HG03103 (cell line): ENCODE measurements at regions not wholly inside any gene's neighbourhood (a gene's known extent, or its start where the extent isn't known, plus 50 kb on each side); places are given as distances from the start of the nearest gene placed in this dataset.

Experiments used
- ATAC-seq: cut with Tn5 transposase; IDR thresholded peaks from one replicate; pipeline ENCODE4 v1.9.1; 2021; ENCODE audit warnings: low read depth; ENCODE audit not compliant: unreplicated experiment

GRCh38 chr21:15559660-15560059 is 170.1 kb upstream of the USP25 start:
- no peak for ATAC-seq

DNA sequence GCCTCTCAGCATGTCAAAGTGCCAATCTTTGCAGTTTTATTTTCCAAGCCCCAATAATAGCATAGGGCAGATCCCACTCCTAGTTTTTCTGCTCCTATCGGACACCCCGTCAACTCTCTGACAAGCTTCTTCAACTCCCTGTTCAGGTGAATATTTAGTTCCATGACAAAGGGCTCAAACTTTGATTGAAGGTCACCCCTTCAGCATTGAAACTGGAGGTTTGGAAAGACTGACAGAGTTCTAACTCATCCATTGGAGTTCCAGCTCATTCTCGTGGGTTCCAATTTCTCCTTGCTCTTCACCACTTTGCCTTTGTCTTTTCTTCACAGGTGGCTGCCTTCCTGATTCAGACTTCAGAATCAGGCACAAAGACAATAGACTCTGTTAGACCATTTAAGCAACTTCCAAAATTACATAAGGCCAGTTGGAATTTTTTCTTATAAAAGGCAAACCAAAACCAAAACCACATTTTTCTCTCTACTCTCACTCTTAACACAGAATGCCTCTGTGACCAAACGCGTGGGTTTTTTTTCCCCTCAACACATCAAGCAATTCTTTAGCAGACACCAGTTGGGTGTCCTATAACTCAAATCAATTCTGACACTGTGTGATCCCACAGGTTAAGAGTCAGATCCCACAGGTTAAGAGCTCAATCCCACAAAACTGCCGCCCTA is 169.3 kb upstream of the USP25 start:
- ATAC-seq: no peak

DNA sequence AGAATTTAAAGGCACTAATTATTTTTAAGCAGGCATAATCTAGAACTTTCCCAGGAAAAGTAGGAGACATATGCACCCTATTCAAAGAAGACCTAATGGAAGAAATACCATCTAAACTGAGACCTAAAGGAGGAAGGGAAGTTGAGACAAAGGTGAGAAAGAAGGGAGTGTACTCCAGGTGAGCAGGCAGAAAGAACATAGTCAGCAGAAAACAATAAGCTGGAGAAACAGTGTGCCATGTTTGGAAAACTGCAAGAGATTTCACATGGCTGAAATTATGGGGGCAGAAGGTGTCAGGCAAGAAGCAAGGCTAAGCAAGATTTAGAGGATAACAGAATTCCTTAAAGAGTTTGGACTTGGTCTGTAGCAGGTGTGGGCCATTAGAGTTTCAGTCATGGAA is 167.0 kb upstream of the USP25 start:
- no peak for ATAC-seq

DNA sequence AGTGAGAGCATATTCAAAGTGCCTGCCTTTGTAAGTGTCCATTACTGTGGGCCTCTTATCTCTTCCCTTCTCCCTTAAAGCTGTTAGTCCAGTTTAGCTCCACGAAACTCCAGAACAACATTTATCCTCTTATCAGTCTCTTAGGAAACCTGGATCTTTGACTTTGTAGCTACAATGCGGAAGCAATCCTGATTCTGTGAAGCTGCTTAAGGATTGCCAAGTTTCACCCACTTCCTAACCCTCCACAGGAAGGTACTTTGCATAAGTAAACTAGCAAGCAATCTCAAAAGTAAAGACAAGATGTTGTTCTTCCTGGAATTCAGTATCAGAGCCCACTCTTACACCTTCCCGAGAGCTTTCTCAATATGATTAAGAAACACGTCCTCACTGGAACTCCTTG is 164.9 kb upstream of the USP25 start:
- ATAC-seq: no peak

DNA sequence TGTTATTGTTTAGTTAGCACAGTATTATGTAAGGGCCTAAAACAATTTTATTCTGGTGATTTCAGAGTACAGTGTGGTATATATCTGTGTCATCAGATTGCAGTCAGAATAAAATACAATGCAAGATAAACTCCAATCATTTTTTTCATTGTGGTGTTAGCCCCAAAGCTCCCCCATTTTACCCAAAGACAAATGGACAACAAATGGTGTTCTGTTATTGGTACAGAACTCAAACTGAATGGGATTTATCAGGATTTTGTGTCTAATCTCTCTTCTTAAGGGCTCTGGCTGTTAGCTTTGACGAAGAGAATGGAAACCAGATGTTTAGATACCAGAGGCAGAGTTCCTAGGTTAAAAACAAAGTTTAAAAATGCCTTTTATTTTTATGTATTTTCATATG is 163.1 kb upstream of the USP25 start:
- ATAC-seq: no peak

DNA sequence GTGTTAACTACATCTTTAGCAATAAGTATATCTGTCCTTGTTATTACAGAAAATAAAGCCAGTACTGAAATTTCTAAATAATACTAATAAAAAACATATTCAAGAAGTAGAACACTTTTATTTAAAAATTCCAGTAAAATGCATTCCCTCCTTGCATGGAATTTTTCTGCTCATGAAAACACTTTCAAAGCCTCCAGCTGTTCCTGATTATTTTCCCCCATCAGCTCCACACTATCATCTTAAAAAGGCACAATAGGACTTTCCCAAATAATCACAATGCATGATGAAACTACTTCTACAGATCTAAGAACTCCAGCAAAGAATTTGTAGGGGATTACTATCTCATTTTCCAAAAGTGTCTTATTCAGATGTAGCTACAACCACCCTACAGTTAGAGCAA is 162.6 kb upstream of the USP25 start:
- no peak for ATAC-seq

DNA sequence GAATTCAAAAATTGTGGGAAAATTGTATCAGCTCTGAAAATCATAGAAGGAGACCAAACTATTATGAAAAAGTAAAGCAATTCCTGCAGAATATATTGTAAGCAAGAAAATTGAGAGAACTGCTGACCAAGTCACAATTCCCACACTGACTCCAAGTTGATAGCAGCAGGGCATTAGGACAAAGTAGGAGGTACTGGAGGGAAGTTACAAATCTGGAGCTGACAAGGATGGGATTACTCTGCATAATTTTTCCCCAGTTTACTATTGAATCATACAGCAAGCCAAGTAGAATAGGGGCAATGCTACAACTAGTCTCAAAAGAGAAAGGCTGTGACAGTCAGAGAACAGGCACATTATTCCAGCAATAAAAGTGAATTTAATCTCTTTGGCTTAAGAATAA is 161.3 kb upstream of the USP25 start:
- ATAC-seq: no peak

- no peak for ATAC-seq
Observed at GRCh38 chr21:15586752-15587427, 142.9 kb upstream of the USP25 start.

DNA sequence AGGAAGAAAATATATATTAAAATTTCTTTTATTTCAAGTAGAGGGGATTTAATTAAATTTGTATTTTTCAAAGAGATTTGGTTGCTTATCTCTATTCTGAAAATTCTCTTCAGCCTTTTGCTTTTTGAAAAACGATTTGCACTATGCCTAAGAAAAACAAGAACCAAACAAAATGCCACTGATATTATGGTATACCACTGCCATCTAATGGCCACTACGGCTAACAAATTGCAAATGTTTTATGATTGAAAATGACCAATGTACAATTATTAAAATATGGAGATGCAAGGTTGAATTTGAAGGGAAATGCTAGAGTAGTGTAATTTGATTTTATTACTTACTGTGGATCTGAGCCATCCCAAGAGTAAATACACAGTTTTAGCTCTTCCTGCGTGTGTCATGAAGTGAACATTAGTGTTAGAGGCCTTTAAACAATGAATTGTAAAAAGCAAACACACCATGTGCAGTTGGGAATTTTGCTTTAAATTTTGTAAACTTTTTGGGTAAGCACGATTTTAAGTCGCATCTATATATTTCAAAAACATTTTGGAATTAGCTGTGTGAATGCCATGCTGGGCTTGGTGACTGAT is 137.4 kb upstream of the USP25 start:
- ATAC-seq: no peak

DNA sequence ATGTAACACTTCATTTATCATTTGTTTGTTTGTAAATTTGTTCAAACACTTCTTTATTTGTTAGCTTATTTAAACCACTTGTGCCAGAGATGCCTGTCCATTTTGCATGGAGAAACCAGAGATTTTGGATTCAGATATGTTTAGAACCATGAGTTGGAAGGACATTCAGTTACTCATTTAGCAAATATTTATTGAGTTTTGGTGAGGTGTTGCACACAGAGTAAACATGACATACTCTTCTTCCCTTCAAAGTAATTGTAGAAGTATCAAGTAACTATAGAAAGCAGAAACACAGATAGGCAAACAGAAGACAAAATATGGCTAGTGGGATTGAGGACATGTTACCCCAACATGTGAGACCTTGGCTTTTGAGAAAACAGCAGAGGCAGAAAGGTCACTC is 136.8 kb upstream of the USP25 start:
- no peak for ATAC-seq

DNA sequence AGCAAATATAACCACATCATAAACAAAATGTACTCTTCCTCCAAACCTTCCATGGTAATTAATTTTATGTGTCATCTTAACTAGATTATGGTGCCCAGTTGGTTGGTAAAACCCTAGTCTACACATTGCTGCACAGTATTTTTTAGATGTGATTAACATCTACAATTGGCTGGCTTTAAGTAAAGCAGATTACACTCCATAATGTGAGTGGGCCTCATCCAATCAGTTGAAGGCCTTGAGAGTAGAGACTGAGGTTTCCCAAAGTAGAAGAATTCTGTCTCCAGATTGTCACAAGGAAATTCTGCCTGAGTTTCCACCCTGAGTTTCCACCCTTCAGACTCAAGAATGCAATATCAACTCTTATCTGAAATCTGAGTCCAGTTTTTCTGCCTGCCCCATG is 128.4 kb upstream of the USP25 start:
- ATAC-seq: no peak

DNA sequence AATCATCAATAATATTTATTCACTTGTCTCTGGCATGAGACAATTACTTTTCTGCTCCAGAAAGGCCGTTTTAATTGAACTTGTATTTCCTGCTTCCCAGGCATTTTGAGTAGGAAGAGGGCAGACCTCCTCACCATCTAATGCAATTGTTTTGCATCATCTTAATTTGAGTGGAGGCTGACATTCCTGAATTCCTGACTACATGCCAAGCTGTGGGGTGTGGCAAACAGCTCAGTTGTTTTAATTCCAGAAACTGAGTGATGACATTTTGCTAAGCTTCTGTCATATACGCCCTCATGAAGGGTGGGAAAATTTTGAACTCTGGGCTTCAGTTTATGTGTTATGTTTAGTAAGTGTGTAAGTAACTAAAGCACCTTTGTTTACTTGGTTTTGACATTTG is 125.4 kb upstream of the USP25 start:
- no peak for ATAC-seq

GRCh38 chr21:15614766-15615165 is 115.0 kb upstream of the USP25 start:
- ATAC-seq: no peak

GRCh38 chr21:15616864-15617574 is 112.8 kb upstream of the USP25 start:
- no peak for ATAC-seq

GRCh38 chr21:15617964-15618363 is 111.8 kb upstream of the USP25 start:
- ATAC-seq: no peak

DNA sequence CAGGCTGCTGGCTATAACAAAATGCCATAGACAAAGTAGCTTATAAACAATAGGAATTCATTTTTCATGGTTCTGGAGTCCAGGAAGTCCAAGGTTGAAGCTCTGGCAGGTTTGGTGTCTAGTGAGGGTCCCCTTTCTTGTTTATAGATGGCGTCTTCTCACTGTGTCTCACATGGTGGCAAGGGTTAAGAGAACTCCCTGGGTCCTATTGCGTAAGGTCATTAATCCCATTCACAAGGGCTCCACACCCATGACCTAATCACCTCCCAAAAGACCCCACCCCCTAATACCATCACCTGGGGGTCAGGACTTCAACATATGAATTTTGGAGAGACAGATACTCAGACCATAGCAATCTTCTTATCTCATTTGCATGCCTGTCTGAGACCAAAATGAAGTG is 108.9 kb upstream of the USP25 start:
- ATAC-seq: no peak

- ATAC-seq: no peak
Observed at GRCh38 chr21:15624646-15625045, 105.1 kb upstream of the USP25 start.

DNA sequence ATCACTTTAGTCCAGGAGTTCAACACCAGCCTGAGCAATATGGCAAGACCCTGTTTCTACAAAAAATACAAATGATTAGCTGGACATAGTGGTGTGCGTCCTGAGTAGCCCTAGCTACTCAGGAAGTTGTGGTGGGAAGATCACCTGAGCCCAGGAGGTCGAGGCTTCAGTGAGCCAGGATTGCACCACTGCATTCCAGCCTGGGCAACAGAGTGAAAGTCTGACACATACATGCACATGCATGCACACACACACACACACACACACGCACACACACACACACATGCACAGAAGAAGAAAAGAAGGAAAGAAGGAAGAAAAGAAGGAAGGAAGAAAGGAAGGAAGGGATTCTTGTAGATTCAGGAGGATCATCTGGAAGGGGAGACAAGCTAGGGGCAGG is 104.4 kb upstream of the USP25 start:
- no peak for ATAC-seq

DNA sequence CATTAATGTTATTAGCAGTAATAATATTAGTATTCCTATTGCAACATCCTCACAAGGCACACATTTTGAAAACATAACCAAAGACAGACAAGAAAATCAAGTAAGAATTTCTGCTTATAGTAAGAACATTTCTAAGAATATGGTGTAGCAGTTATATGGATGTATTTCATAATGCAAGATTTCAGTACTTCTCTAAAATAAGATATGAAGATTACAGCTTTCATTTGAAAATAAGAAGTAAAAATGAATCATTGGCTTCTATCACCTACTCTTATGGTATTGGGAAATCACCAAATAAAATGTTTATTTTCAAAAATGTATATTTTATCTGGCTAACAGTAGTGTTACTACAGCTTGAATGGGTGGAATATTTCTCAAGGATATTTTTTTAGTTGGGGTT is 103.8 kb upstream of the USP25 start:
- ATAC-seq: no peak

GRCh38 chr21:15627011-15627410 is 102.8 kb upstream of the USP25 start:
- no peak for ATAC-seq

DNA sequence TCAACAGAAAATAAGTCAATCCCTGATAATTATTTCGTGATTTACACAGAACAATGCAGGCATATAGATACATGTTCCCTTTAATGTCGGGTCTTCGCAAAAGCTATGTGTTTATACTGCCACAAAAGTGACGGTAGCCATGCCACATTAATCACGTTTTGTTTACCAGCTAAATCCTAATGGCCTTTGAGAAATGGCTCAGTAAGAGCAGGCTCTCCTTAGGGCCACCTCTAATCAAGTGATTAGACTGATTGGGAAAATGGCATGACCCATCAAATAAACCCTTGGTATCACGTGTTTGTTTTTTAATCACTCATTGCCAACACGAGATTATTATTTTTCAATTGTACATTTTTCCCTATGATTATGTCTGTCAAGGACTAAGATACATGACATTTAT is 102.0 kb upstream of the USP25 start:
- ATAC-seq: no peak

- no peak for ATAC-seq
Observed at GRCh38 chr21:15631342-15631741, 98.4 kb upstream of the USP25 start.
